Pancreas (tissue), 10 donors: ENCODE measurements at regions not wholly inside any gene's neighbourhood (a gene's known extent, or its start where the extent isn't known, plus 50 kb on each side); places are given as distances from the start of the nearest gene placed in this dataset.
A peak's percentile ranks its signal among the peaks of the same experiment; 100 is the strongest.
"Not testable (repeated sequence)": the region's sequence is repeated elsewhere in the genome, so short reads cannot be mapped to it uniquely, and the experiment has no call there.

Source experiments
- ATAC-seq, 4 donors: fragments of 200-7000 bp; cut with Tn5 transposase; one replicate each; pipeline versions ENCODE4 v1.8.0 to v1.9.1; 2020; ENCODE audit warnings: mild to moderate bottlenecking in 4 of 4, moderate library complexity in 4 of 4
- DNase-seq, 6 donors: peaks; one replicate each; pipeline ENCODE4 v3.0.0-alpha.2; 2020
- FAIRE-seq: peaks from 2 replicates; lab custom pipeline; 2012; peaks lifted over from hg19 to GRCh38; lab: Jason Lieb, UNC
- H3K27ac ChIP-seq, 4 donors: fragments of 200-600 bp; sonication (generic); 1 replicate in 3 of 4; 2 replicates in 1 of 4; pipeline versions ENCODE4 v1.5.0 to v1.8.0; 2020
- H3K27me3 ChIP-seq, 4 donors: fragments of 200-600 bp; one replicate each; pipeline ENCODE4 v1.8.0; 2021
- H3K36me3 ChIP-seq, 3 donors: fragments of 200-600 bp; sonication (generic) in 1 of 3; one replicate each; pipeline versions ENCODE4 v1.5.0 to v1.8.0; 2020 to 2021
- H3K4me1 ChIP-seq, 3 donors: fragments of 200-600 bp; one replicate each; pipeline ENCODE4 v1.8.0; 2021
- H3K4me3 ChIP-seq, 4 donors: fragments of 200-600 bp; sonication (generic) in 2 of 4; one replicate each; pipeline versions ENCODE4 v1.5.0 to v1.8.0; 2020 to 2021
- H3K9me3 ChIP-seq, 4 donors: fragments of 200-600 bp; one replicate each; pipeline ENCODE4 v1.8.0; 2021
- WGBS, 2 donors: extraction: QIAGEN DNeasy Blood & Tissue Kit; methylation state at CpG; one replicate each; pipeline ENCODE4 v1.1.7; 2013; 5-methylcytosine and 5-hydroxymethylcytosine counted together
- intact Hi-C, 3 donors: fragments of 100-400 bp; cut with DNase I; formaldehyde crosslinking; loops; one replicate each; pipeline versions ENCODE4 v1.11.1 to v1.14.2; 2022
- TF ChIP-seq, protein P1 (sequence below), 4 donors: fragments of 200-600 bp; sonication (generic) in 3 of 4; IDR thresholded peaks; one replicate each; pipeline versions ENCODE4 v1.5.0 to v1.8.0; 2021; ENCODE audit warnings: antibody characterized with exemption in 4 of 4
- donor health status: healthy with polysubstance abuse.
- donor health status: DM: no; HTN: no; CAD: no; lungs with moderate emphysema.
- donor health status: DM: no; HTN: no; CAD: no.
- donor health status: control.
- donor health status: control.
- donor health status: Bipolar disorder and iron deficiency.
- donor health status: DM: yes; HTN: yes; CAD: no.
- donor health status: DM: no; HTN: no; CAD: no.
- donor health status: DM: no; HTN: no; CAD: no.
- donor health status: DM: yes; HTN: yes; CAD: no.

DNA sequence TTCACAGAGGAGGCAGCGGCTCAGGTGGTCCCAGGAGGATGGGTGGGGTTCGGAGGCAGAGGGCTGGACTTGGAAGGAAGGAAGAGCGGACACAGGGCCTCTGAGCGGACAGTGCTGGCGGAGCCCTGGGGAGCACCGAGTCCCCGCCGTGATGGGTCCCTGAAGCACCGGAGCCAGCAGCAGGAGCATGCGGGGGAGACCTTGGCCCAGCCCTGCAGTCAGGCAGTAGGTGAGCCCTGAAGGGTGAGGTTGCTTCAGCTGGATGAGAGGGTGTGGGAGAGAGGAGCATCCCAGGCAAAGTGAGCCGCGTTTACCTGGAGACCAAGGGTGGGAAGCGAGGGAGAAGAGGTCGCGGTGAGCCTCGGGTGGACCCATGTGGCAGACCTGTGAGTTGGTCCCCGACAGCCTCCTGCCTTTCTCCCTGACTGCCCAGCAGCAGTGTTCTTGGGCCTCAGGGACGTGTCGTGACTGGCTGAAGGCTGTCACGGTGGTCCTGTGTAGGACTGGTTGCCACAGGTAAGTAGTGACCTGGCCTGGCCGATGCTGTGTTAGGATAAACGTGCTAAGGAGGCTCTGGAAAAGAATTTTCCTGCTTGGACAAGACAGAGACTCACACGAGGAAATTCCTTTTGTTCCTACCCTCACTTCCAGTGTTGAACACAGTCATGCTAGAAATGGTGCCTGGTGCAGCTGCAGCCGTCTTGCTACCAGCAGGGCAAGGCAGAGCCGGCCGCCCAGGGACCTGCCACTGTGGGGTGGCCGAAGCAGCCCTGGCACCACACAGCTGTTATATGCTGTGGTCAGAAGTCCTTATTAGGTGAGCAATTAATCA is 73.0 kb downstream of the RRM2 start:
- H3K9me3 ChIP-seq, result no peaks in the 10 kb centered on the region
- TF ChIP-seq, protein P1, sequence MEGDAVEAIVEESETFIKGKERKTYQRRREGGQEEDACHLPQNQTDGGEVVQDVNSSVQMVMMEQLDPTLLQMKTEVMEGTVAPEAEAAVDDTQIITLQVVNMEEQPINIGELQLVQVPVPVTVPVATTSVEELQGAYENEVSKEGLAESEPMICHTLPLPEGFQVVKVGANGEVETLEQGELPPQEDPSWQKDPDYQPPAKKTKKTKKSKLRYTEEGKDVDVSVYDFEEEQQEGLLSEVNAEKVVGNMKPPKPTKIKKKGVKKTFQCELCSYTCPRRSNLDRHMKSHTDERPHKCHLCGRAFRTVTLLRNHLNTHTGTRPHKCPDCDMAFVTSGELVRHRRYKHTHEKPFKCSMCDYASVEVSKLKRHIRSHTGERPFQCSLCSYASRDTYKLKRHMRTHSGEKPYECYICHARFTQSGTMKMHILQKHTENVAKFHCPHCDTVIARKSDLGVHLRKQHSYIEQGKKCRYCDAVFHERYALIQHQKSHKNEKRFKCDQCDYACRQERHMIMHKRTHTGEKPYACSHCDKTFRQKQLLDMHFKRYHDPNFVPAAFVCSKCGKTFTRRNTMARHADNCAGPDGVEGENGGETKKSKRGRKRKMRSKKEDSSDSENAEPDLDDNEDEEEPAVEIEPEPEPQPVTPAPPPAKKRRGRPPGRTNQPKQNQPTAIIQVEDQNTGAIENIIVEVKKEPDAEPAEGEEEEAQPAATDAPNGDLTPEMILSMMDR (IDR thresholded peaks at IDR 0.05), result no peak
- no peaks in the 10 kb centered on the region for H3K27me3 ChIP-seq
- DNase-seq (peak in 1 of 6 donors; percentile 45), ATAC-seq (no peak), FAIRE-seq (no peak)
- intact Hi-C loops, result no loop called here
- H3K4me3 ChIP-seq, result no peak overlapping the region
- no peaks in the 10 kb centered on the region for H3K36me3 ChIP-seq
- H3K27ac ChIP-seq, result no peak overlapping the region
- no peaks in the 10 kb centered on the region for H3K4me1 ChIP-seq
- WGBS, 2 donors, result 94% methylated on average over 27 of the region's 27 CpGs

DNA sequence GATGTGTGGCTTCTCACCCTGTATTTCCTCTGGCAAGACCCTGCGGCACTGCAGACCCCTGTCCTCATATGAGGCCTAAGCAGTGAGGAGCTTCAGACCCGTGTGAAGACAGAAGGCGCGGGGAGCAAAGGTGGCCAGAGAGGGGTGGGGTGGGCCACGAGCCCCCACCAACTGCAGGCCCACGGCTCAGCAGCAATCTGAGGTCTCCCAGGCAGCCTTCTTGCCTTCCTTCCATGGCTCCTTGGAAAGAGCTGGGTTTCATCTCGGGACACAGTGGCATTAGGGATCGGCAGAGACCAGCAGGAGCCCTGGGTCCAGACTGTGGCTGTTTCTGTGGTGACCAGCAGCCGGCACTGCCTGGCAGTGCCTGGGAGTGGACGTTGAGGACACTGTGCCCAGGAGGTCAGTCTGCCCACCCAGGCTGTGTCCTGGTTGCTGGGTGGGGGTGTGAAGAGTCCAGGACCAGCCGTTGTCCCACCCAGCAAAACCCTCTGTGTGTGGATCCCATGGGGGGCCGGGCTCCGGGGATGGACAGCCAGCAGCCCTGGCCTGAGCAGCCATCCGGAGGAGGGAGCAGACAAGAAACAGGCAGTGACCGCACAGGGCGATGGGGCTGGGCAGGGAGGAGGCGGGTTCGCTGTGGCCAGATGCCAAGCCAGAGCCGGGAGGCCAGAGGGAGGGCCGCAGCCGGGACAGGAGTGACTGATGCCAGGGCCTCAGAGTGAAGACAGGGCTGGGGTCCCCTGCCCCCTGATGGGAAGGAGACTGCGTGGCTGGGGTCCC is 73.8 kb downstream of the RRM2 start:
- TF ChIP-seq, protein P1 (IDR thresholded peaks at IDR 0.05), result no peak
- no peaks in the 10 kb centered on the region for H3K4me1 ChIP-seq
- H3K36me3 ChIP-seq, result no peaks in the 10 kb centered on the region
- 84 to 87% methylated on average over 22 of the region's 22 CpGs for WGBS, 2 donors
- ATAC-seq, result no peak
- no peak for FAIRE-seq
- no peaks in the 10 kb centered on the region for H3K27me3 ChIP-seq
- intact Hi-C loops, result no loop called here
- H3K4me3 ChIP-seq, result no peak overlapping the region
- no peak overlapping the region for H3K27ac ChIP-seq
- H3K9me3 ChIP-seq, result no peaks in the 10 kb centered on the region
- peak in 2 of 6 donors; percentile 52 to 72 for DNase-seq

DNA sequence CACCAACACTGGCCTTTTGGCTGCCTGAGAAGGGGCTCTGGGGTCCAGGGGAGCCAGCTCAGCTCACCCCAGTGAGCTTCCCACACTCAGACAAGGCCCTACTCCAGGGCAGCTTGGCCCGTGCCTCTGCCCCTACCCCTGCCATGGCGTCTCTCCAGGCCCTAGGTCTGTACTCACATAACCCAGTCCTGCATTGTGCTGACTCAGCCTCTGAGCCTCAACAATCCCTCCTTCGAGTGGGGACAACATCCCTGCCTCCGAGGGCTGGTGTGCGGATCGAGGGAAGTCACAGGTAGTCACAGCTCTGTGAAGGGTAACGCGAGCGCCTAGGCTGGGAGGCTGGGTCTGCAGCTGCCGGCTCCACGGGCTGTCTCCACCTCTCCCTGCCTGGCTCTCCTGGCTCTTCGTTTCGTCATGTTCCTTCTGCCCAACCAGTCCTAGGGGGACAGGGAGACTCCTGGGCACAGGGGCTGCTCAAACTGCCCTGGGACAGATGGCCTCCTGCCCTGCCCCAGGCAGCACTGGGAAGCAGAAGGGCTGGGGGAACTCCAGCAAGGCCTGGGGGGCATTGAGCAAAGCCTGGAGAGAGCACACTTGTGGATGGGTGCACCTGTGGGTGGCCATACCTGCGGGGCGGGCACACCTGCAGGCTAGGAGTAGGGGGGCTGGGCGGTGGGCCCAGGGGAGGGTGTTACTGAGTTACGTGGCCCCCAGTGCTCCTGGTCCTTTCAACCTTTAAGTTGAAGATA is 74.6 kb downstream of the RRM2 start:
- FAIRE-seq, result no peak
- WGBS, 2 donors, result 96% methylated on average over 17 of the region's 17 CpGs
- intact Hi-C loops, result no loop called here
- Histone ChIP-seq H3K27me3 (no peaks in the 10 kb centered on the region), H3K4me3 (no peak overlapping the region), H3K27ac (no peak overlapping the region), H3K9me3 (no peaks in the 10 kb centered on the region), H3K4me1 (no peaks in the 10 kb centered on the region), H3K36me3 (no peaks in the 10 kb centered on the region)
- TF ChIP-seq, protein P1 (IDR thresholded peaks at IDR 0.05), result no peak
- no peak for ATAC-seq
- peak in 1 of 6 donors; percentile 35 for DNase-seq

DNA sequence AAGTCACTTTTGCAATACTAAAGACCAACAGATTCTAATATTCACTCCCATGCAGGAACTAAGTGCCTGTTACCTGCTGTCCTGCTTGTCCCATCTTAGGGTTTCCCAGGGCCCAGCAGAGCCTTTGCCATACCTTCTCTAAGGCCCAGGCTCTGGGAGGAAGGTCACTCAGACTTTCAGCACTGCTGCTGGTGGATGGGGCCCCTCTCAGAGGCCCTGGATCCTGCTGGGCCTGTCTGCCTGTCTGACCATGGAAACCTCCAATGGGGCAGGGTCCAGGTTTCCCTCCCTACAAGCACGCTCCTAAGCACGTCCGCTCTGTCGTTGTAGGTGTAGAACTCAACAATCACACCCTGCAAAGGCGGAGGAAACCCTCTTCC is 75.1 kb downstream of the RRM2 start:
- no peak overlapping the region for H3K4me3 ChIP-seq
- intact Hi-C loops, result no loop called here
- no peak overlapping the region for H3K27ac ChIP-seq
- H3K9me3 ChIP-seq, result no peaks in the 10 kb centered on the region
- FAIRE-seq, result no peak
- DNase-seq, result no peak
- H3K36me3 ChIP-seq, result no peaks in the 10 kb centered on the region
- ATAC-seq, result no peak
- TF ChIP-seq, protein P1 (IDR thresholded peaks at IDR 0.05), result no peak
- no peaks in the 10 kb centered on the region for H3K4me1 ChIP-seq
- WGBS, 2 donors, result 96 to 97% methylated on average over 5 of the region's 5 CpGs
- no peaks in the 10 kb centered on the region for H3K27me3 ChIP-seq

DNA sequence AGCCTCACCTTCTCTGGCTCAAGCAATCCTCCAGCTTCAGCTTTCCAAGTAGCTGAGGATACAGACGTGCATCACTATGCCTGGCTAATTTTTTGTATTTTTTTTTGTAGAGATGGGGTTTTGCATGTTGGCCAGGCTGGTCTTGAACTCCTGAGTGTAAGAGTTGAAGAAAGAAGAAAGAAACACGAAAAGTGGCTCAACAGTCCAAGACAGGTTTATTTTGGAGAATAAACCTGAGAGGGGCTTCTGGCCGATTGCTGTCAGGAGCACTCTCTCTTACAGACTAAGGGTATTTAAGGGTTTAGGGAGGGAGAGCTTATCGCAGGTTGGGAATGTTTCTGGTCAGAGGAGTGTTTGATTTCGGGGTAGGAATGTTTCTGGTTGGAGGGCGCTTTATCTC is 75.9 kb downstream of the RRM2 start:
- H3K4me3 ChIP-seq, H3K27me3 ChIP-seq, intact Hi-C loops, H3K27ac ChIP-seq, FAIRE-seq, ATAC-seq, DNase-seq, H3K36me3 ChIP-seq, H3K9me3 ChIP-seq, H3K4me1 ChIP-seq: not testable (repeated sequence)
- WGBS, 2 donors, result 87 to 97% methylated on average over 6 of the region's 6 CpGs
